CD4-positive, alpha-beta T cell treated with Interleukin-1 beta for 1 hour (primary cell): ENCODE measurements at regions not wholly inside any gene's neighbourhood (a gene's known extent, or its start where the extent isn't known, plus 50 kb on each side); places are given as distances from the start of the nearest gene placed in this dataset.

Experiments used
- DNase-seq, 2 donors: peaks; one replicate each; pipeline ENCODE4 v3.0.0-alpha.2; 2020 to 2022

- DNase-seq, result no peak
Measured at GRCh38 chr6:120211955-120212792, 862.6 kb upstream of the MAN1A1 start.

DNA sequence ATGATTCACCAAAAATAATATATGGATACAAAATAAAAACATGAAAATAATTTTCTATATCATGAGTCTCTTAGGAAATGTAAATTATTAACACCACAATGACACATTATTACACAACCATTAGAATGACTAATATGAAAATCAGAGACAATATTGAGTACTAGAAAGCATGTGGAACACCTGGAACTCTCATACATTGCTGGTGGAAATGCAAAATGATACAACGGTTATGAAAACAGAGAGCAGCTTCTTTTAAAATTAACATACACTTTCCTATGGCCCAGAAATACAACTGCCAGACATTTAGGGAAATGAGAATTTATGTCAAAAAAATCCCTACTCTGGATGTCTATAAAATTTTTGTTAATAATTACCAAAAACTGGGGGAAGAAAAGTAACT, 853.3 kb upstream of the MAN1A1 start:
- no peak for DNase-seq

DNA sequence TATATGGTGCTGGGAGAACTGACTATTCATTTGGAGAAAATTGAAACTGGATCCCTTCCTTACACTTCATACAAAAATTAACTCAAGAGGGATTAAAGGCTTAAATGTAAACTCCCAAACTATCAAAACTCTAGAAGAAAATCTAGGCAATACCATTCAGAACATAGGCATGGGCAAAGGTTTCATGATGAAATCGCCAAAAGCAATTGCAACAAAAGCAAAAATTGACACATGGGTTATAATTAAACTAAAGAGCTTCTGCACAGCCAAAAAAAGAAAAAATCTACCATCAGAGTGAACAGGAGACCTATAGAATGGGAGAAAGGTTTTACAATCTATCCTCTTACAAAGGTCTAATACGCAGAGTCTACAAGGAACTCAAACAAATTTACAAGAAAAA, 851.3 kb upstream of the MAN1A1 start:
- no peak for DNase-seq

GRCh38 chr6:120198033-120198432, 848.5 kb upstream of the MAN1A1 start:
- no peak for DNase-seq

GRCh38 chr6:120186080-120186479, 836.5 kb upstream of the MAN1A1 start:
- no peak for DNase-seq

DNA sequence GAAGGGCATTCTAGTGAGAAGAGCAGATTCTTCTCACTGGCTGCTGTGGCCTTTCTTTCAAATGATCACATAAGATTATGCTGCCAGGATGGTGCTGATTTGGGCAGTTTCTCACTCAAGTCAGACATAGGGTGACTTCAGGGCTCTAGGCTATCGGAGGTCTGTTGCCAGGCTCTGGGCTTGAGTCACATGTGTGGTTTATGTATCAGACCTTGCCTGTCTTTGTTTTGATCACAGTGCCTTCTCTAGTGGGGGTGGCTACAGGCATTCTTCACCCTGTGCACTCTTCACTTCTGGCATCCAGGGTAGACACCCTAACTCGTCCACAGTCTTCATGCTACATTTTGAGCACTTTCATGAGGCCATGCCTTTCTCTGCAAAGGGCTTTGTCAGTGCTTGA, 823.7 kb upstream of the MAN1A1 start:
- DNase-seq, result no peak

- DNase-seq, result no peak
Measured at GRCh38 chr6:120164531-120164930, 815.0 kb upstream of the MAN1A1 start.

DNA sequence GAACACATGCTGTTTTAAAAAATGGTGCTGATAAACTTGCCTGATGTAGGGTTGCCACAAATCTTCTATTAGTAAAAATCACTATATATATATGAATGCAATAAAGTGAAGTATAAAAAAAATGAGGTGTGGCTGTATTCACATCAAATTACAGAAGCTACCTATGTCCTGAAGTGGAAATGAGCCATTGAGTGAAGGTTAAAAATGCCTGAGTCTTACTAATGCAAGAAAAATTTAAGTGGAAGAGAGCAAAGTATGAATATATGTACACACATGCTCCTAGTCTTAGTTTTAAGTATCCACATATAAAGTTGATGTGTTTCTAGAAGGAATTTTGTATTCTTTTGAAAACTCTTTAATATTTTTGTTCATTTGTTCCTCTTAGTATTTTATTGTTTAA, 808.3 kb upstream of the MAN1A1 start:
- DNase-seq, result no peak

- DNase-seq, result no peak
Measured at GRCh38 chr6:120147071-120147871, 797.7 kb upstream of the MAN1A1 start.

GRCh38 chr6:120141601-120142000, 792.0 kb upstream of the MAN1A1 start:
- no peak for DNase-seq

DNA sequence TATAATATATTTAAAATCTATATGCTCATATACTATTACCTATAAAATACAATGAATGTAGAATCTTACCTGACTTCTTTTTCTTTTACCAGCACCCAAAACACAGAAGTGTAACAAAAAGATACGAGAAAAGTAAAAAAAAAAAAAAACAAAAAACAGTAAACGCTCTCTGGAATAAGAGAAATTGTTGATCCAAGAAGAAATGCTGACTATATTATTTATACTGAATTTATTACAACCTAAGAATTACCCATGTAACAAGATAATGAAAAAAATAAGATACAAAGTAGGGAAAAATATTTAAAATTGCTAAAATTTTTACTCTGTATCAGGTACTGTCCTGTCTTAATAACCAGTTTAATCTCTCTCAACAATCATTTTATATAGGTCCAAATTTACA, 787.9 kb upstream of the MAN1A1 start:
- DNase-seq, result no peak

- DNase-seq, result no peak
Measured at GRCh38 chr6:120129228-120129627, 779.7 kb upstream of the MAN1A1 start.

DNA sequence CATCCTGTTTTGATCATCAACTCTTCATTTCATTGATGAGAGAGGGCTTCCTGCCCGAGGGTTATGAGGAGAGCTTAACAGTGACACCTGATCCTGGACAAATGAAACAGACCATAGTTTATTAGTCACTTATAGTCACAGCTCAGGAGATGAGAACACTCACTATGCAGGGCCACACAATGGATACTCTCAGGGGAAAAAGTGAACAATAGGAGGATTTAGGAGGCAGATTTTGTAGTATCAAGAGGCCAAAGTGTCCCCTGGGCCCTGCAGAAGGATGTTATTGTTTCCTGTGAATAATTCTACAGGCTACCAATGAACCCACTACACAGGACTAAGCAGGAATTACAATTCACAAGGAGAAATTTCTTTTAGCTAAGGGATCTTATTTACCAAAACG, 772.8 kb upstream of the MAN1A1 start:
- DNase-seq, result no peak

- DNase-seq, result no peak
Measured at GRCh38 chr6:120116343-120116742, 766.8 kb upstream of the MAN1A1 start.

DNA sequence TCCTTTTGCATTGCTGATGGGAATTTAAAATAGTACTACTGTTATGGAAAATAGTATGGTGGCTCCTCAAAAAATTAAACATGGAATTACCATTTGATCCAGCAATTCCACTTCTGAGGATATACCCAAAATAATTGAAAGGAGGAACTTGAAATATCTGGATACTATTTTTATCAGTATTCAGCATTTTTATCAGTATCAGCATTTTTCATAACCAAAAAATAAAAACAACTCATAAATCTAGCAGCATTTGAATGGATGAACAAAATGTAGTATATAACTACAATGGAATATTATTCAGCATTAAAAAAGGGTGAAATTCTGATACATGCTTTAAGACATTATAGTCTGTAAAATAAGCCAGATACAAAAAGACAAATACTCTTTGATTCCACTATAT, 763.4 kb upstream of the MAN1A1 start:
- DNase-seq, result no peak

DNA sequence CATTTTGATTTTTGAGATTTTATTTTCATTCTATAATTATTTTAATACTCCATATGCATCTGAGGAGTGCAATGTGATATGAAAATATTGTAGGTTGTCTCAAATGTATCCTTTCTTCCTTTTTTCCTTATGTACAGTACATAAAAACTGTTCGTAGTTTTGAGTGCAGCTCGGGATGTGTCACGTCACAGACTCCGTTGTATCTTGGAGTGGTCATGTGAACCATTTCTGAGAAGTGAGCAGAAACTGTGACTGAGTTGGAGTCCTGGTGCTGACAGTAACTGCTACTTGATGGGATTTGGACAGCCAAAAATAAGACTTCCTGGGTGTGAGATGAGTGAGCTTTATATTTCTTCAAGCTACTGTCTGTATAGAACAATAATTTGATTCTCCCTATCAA, 761.4 kb upstream of the MAN1A1 start:
- DNase-seq, result no peak

- DNase-seq, result no peak
Measured at GRCh38 chr6:120108061-120108795, 758.7 kb upstream of the MAN1A1 start.

DNA sequence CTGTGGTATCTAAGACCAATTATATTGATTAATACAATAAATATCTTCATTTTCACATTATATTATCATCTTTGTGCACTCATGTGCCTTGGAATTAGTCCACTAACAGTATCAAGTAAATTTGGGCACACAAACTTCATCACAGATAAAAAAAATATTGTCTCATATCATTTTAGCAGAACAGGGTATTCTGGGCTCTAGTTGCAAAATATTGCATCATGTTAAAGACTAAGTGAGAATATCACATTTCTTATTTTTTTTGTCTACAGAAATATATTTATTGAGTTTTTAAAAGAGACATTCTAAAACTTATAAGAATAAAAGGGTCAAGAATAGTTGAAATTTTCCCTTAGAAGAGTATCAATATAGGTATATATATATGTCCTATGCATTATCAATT, 754.1 kb upstream of the MAN1A1 start:
- no peak for DNase-seq

DNA sequence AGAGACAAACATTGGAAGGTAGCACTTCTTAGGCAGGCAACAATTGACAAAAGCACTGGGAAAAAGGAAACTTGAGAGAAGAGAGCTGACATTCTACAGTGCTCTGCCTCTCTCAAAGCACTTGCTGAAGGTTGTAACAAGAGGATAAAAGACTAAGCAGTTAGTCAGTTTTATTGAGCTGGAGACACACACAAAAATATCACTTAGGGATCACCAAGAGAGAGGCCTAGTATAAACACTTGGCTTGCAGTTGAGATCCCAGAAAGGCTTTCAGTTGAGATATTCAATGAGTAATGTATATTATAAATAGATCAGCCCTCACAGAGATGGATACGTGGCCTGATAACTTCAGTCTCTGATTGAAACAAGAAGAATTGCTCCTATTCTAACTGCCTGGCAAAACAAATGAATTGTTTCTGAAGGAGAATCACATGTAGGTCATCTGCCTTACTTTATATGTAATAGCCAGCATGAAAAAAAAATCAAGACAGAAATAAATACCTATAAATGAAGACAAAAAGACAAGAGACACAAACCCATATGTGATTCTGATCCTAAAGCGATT, 747.2 kb upstream of the MAN1A1 start:
- no peak for DNase-seq

DNA sequence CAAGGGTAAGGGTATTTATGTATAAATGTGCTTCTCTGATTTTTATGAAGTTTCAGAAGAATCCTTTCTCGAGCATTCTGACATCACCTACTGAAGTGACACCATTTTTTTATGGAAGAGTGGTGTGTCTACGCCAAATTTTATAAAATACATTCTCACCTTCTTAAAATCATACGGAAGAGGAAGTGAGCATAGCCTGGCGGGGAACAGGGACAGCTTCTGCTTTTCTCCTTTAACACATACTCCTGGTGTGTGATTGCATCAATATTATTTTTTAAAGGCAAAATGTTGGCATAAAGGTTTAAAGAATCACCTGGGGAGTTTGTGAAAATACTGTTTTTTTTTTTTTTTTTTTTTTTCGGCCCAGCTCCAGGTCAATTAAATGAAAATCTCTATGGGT, 733.6 kb upstream of the MAN1A1 start:
- DNase-seq, result no peak

DNA sequence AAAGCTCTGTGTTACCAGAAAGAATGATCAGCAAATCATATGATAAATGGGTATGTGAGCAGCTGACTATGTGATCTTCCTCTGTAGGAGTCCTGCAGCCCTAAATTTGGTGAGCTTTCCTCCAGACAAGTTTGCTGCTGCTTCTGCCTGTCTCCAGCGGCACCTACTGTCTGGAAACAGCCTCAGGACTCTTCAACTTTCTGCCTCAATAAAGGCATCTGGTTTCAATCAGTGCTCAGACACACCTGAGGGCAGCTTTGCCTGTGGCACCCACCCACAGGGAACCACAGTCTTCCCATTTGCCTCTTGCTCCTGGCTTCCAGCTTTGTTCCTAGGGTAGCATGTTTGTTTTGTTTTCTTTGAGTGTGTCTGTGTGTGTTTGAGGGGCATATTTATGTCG, 727.9 kb upstream of the MAN1A1 start:
- DNase-seq, result no peak

GRCh38 chr6:120058410-120058809, 708.8 kb upstream of the MAN1A1 start:
- DNase-seq, result no peak

DNA sequence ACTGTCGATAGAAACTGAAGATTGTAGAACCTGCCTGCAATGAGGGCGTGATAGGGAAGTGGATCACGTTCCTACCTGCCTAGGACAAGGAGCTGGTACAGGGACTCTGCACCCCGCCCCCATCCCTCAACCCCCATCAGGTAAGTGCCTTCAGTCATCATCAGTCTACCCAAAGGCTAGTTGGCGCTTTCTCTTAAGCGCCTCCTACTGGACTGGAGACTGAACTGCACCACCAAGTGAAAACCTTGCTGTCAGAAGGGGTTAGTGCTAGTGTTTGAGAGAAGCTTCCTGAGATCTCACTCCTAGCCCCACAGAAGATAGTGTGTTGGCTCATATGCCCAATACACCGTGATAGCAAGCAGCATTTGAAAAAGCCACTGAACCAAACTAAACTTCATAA, 706.5 kb upstream of the MAN1A1 start:
- peak in 1 of 2 donors; percentile 14 for DNase-seq
